ENCODE measurements at regions not wholly inside any gene's neighbourhood (a gene's known extent, or its start where the extent isn't known, plus 50 kb on each side); places are given as distances from the start of the nearest gene placed in this dataset.

- TF ChIP-seq SUZ12 (IDR thresholded peaks at IDR 0.05; ENCODE audit: extremely low read depth, insufficient read depth, insufficient read length) (no peak), YY1 (IDR thresholded peaks at IDR 0.05; ENCODE audit: insufficient read depth, insufficient read length) (no peak), ZNF274 (IDR thresholded peaks at IDR 0.05; ENCODE audit: low read depth, low read length) (no peak)
Measured at GRCh38 chr13:67469623-67470022, 239.5 kb upstream of the PCDH9 start.
